Ishikawa (cell line): ENCODE measurements at regions not wholly inside any gene's neighbourhood (a gene's known extent, or its start where the extent isn't known, plus 50 kb on each side); places are given as distances from the start of the nearest gene placed in this dataset.

Experiments used
- CEBPB ChIP-seq: IDR thresholded peaks from 2 replicates; pipeline ENCODE4 v1.6.1; 2012
- CREB1 ChIP-seq: IDR thresholded peaks from 2 replicates; pipeline ENCODE4 v1.6.1; 2012; ENCODE audit warnings: low read depth
- EGR1 ChIP-seq: IDR thresholded peaks from 2 replicates; pipeline ENCODE4 v1.6.1; 2012
- EP300 ChIP-seq: IDR thresholded peaks from 2 replicates; pipeline ENCODE4 v1.6.1; 2012; ENCODE audit warnings: borderline replicate concordance
- FOXM1 ChIP-seq: IDR thresholded peaks from 2 replicates; pipeline ENCODE4 v1.6.1; 2012; ENCODE audit warnings: low read depth, borderline replicate concordance
- MAX ChIP-seq: IDR thresholded peaks from 2 replicates; pipeline ENCODE4 v1.6.1; 2012
- NFIC ChIP-seq: IDR thresholded peaks from 2 replicates; pipeline ENCODE4 v1.6.1; 2012
- RAD21 ChIP-seq: IDR thresholded peaks from 2 replicates; pipeline ENCODE4 v1.6.1; 2012; ENCODE audit warnings: low read depth
- REST ChIP-seq: IDR thresholded peaks from 2 replicates; pipeline ENCODE4 v1.6.1; 2012; ENCODE audit warnings: low read depth, mild to moderate bottlenecking
- TAF1 ChIP-seq: IDR thresholded peaks from 2 replicates; pipeline ENCODE4 v1.6.1; 2012; ENCODE audit warnings: low read depth, mild to moderate bottlenecking
- TCF12 ChIP-seq: IDR thresholded peaks from 2 replicates; pipeline ENCODE4 v1.6.1; 2012; ENCODE audit warnings: low read depth
- TEAD4 ChIP-seq: IDR thresholded peaks from 2 replicates; pipeline ENCODE4 v1.6.1; 2012
- USF1 ChIP-seq: IDR thresholded peaks from 2 replicates; pipeline ENCODE4 v1.6.1; 2012
- YY1 ChIP-seq: IDR thresholded peaks from 2 replicates; pipeline ENCODE4 v1.6.1; 2012; ENCODE audit warnings: low read depth
- ZBTB7A ChIP-seq: IDR thresholded peaks from 2 replicates; pipeline ENCODE4 v1.6.1; 2012; ENCODE audit warnings: low read depth

- TF ChIP-seq YY1 (no peak), TEAD4 (no peak), ZBTB7A (no peak), USF1 (no peak), EGR1 (no peak), REST (no peak), TCF12 (no peak), CREB1 (no peak), EP300 (no peak), RAD21 (no peak), MAX (no peak), NFIC (no peak), CEBPB (no peak), FOXM1 (no peak), TAF1 (no peak)
Observed at GRCh38 chr1:168845140-168845539, 116.1 kb upstream of the DPT start.

GRCh38 chr1:168848051-168848450 lies 119.0 kb upstream of the DPT start:
- no peak for TF ChIP-seq NFIC
- no peak for TF ChIP-seq EGR1
- TF ChIP-seq REST, result no peak
- no peak for TF ChIP-seq MAX
- TF ChIP-seq FOXM1, result no peak
- no peak for TF ChIP-seq CREB1
- TF ChIP-seq USF1, result no peak
- no peak for TF ChIP-seq CEBPB
- TF ChIP-seq YY1, result no peak
- TF ChIP-seq TAF1, result no peak

- TF ChIP-seq CEBPB, result no peak
- TF ChIP-seq CREB1, result no peak
- TF ChIP-seq RAD21, result no peak
Observed at GRCh38 chr1:168861421-168862004, 132.5 kb upstream of the DPT start.

- TF ChIP-seq RAD21 (no peak), ZBTB7A (no peak), TCF12 (no peak), EGR1 (no peak), CREB1 (no peak), CEBPB (no peak), EP300 (no peak), FOXM1 (no peak), MAX (no peak)
Observed at GRCh38 chr1:168863772-168864171, 134.8 kb upstream of the DPT start.

- TF ChIP-seq TAF1 (no peak), CEBPB (no peak), YY1 (no peak), RAD21 (no peak), CREB1 (no peak), FOXM1 (no peak), MAX (no peak), TEAD4 (no peak), USF1 (no peak), ZBTB7A (no peak), NFIC (no peak), EP300 (no peak), REST (no peak), TCF12 (no peak)
Observed at GRCh38 chr1:168864266-168864665, 135.3 kb upstream of the DPT start.
